ENCODE measurements at regions not wholly inside any gene's neighbourhood (a gene's known extent, or its start where the extent isn't known, plus 50 kb on each side); places are given as distances from the start of the nearest gene placed in this dataset.

DNA sequence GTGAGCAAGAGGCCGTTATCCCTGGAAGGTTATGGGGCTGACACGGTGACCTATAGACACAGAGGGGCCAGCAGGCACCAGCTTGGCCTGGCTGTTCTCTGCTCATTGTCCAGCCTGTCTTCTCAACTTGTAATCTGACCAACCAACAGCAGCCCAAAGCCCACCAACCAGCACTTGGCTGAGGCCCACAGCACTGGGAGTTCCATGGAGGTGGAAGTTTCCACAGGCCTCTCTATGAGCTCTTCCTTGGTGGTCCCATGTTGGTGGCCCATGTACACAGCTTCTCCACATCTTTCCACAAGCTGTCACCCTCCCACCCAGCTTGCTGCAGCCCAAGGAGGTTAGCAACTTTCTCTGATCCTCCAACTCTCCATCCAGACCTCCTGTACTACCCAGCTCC is 56.2 kb upstream of the KLHL31 start:
- TF ChIP-seq, protein P1, sequence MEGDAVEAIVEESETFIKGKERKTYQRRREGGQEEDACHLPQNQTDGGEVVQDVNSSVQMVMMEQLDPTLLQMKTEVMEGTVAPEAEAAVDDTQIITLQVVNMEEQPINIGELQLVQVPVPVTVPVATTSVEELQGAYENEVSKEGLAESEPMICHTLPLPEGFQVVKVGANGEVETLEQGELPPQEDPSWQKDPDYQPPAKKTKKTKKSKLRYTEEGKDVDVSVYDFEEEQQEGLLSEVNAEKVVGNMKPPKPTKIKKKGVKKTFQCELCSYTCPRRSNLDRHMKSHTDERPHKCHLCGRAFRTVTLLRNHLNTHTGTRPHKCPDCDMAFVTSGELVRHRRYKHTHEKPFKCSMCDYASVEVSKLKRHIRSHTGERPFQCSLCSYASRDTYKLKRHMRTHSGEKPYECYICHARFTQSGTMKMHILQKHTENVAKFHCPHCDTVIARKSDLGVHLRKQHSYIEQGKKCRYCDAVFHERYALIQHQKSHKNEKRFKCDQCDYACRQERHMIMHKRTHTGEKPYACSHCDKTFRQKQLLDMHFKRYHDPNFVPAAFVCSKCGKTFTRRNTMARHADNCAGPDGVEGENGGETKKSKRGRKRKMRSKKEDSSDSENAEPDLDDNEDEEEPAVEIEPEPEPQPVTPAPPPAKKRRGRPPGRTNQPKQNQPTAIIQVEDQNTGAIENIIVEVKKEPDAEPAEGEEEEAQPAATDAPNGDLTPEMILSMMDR (IDR thresholded peaks at IDR 0.05): no peak
- no peak for TF ChIP-seq POLR2A (IDR thresholded peaks at IDR 0.05)

Measured in testis (tissue), 2 donors.